Hepatocyte (in vitro differentiated cells): ENCODE measurements at regions not wholly inside any gene's neighbourhood (a gene's known extent, or its start where the extent isn't known, plus 50 kb on each side); places are given as distances from the start of the nearest gene placed in this dataset.

Experiments used
- DNase-seq: peaks from one replicate; pipeline ENCODE4 v3.0.0-alpha.2; 2016; ENCODE audit warnings: low spot score
- H2AFZ ChIP-seq: fragments of 200-600 bp; sonication (generic); 2 replicates; pipeline ENCODE4 v1.6.0; 2016; ENCODE audit warnings: antibody characterized with exemption, mild to moderate bottlenecking
- H3K27ac ChIP-seq: fragments of 200-600 bp; sonication (generic); 2 replicates; pipeline ENCODE4 v1.5.1; 2016; ENCODE audit warnings: mild to moderate bottlenecking
- H3K27me3 ChIP-seq: fragments of 200-600 bp; sonication (generic); 2 replicates; pipeline ENCODE4 v1.6.1; 2016
- H3K36me3 ChIP-seq: fragments of 200-600 bp; sonication (generic); replicated peaks from 2 replicates; pipeline ENCODE4 v1.5.1; 2016; ENCODE audit warnings: low read depth; ENCODE audit not compliant: insufficient read depth
- H3K4me1 ChIP-seq: fragments of 200-600 bp; sonication (generic); 2 replicates; pipeline ENCODE4 v1.5.1; 2016; ENCODE audit warnings: mild to moderate bottlenecking, moderate library complexity; ENCODE audit not compliant: insufficient read depth
- H3K4me2 ChIP-seq: fragments of 200-600 bp; sonication (generic); 2 replicates; pipeline ENCODE4 v1.6.0; 2016
- H3K4me3 ChIP-seq: fragments of 200-600 bp; sonication (generic); 2 replicates; pipeline ENCODE4 v1.5.1; 2016; ENCODE audit warnings: mild to moderate bottlenecking
- H3K79me2 ChIP-seq: fragments of 200-600 bp; sonication (generic); 2 replicates; pipeline ENCODE4 v1.6.0; 2017; ENCODE audit warnings: mild to moderate bottlenecking
- H3K9me2 ChIP-seq: fragments of 200-600 bp; sonication (generic); replicated peaks from 2 replicates; pipeline ENCODE4 v1.6.0; 2017; ENCODE audit warnings: mild to moderate bottlenecking; ENCODE audit not compliant: insufficient read depth
- H3K9me3 ChIP-seq: fragments of 200-600 bp; sonication (generic); 2 replicates; pipeline ENCODE4 v1.5.1; 2016; ENCODE audit warnings: low read depth, mild to moderate bottlenecking
- H4K20me1 ChIP-seq: fragments of 200-600 bp; sonication (generic); 2 replicates; pipeline ENCODE4 v1.6.0; 2016; ENCODE audit warnings: mild to moderate bottlenecking; ENCODE audit not compliant: insufficient read depth, poor library complexity, severe bottlenecking
- EZH2 ChIP-seq: fragments of 200-600 bp; sonication (generic); IDR thresholded peaks from 2 replicates; pipeline ENCODE4 v1.6.1; 2016; ENCODE audit warnings: antibody characterized with exemption, mild to moderate bottlenecking, borderline replicate concordance
- EZH2phosphoT487 ChIP-seq: fragments of 200-600 bp; sonication (generic); IDR thresholded peaks from one replicate; pipeline ENCODE4 v1.6.1; 2018; ENCODE audit warnings: antibody characterized with exemption, mild to moderate bottlenecking, low read depth, moderate library complexity; ENCODE audit not compliant: unreplicated experiment, severe bottlenecking
- WGBS: methylation state at CpG from one replicate; pipeline ENCODE4 v1.1.6; 2016; ENCODE audit warnings: low lambda C conversion rate; ENCODE audit errors: missing lambda C conversion rate; 5-methylcytosine and 5-hydroxymethylcytosine counted together
- TF ChIP-seq, protein P1 (sequence below): fragments of 200-600 bp; sonication (generic); IDR thresholded peaks from 2 replicates; pipeline ENCODE4 v1.5.1; 2016; ENCODE audit warnings: antibody characterized with exemption, mild to moderate bottlenecking; ENCODE audit not compliant: poor library complexity

GRCh38 chr6:156455847-156456246, 321.3 kb upstream of the ARID1B start:
- no peak overlapping the region for H2AFZ ChIP-seq
- TF ChIP-seq EZH2 = no peak
- TF ChIP-seq, protein P1, sequence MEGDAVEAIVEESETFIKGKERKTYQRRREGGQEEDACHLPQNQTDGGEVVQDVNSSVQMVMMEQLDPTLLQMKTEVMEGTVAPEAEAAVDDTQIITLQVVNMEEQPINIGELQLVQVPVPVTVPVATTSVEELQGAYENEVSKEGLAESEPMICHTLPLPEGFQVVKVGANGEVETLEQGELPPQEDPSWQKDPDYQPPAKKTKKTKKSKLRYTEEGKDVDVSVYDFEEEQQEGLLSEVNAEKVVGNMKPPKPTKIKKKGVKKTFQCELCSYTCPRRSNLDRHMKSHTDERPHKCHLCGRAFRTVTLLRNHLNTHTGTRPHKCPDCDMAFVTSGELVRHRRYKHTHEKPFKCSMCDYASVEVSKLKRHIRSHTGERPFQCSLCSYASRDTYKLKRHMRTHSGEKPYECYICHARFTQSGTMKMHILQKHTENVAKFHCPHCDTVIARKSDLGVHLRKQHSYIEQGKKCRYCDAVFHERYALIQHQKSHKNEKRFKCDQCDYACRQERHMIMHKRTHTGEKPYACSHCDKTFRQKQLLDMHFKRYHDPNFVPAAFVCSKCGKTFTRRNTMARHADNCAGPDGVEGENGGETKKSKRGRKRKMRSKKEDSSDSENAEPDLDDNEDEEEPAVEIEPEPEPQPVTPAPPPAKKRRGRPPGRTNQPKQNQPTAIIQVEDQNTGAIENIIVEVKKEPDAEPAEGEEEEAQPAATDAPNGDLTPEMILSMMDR = no peak
- no peak for TF ChIP-seq EZH2phosphoT487
- H3K4me2 ChIP-seq = no peak overlapping the region
- no peaks in the 10 kb centered on the region for H3K79me2 ChIP-seq
- H3K4me3 ChIP-seq = no peak overlapping the region
- H3K27ac ChIP-seq = no peak overlapping the region
- no peaks in the 10 kb centered on the region for H3K4me1 ChIP-seq
- H3K9me2 ChIP-seq = no peaks in the 10 kb centered on the region
- H3K36me3 ChIP-seq = no peaks in the 10 kb centered on the region
- H4K20me1 ChIP-seq = no peaks in the 10 kb centered on the region
- DNase-seq = no peak
- no peaks in the 10 kb centered on the region for H3K27me3 ChIP-seq
- no peaks in the 10 kb centered on the region for H3K9me3 ChIP-seq
- WGBS = 97% methylated on average over 3 of the region's 4 CpGs

GRCh38 chr6:156454867-156455266, 322.3 kb upstream of the ARID1B start:
- no peak overlapping the region for H3K4me2 ChIP-seq
- H2AFZ ChIP-seq = no peak overlapping the region
- no peaks in the 10 kb centered on the region for H4K20me1 ChIP-seq
- no peaks in the 10 kb centered on the region for H3K27me3 ChIP-seq
- no peak overlapping the region for H3K27ac ChIP-seq
- no peaks in the 10 kb centered on the region for H3K36me3 ChIP-seq
- TF ChIP-seq EZH2phosphoT487 (no peak), EZH2 (no peak)
- TF ChIP-seq, protein P1 = no peak
- no peaks in the 10 kb centered on the region for H3K79me2 ChIP-seq
- H3K4me1 ChIP-seq = no peaks in the 10 kb centered on the region
- no peak for DNase-seq
- H3K9me2 ChIP-seq = no peaks in the 10 kb centered on the region
- H3K9me3 ChIP-seq = no peaks in the 10 kb centered on the region
- H3K4me3 ChIP-seq = no peak overlapping the region
- 86% methylated on average over 8 of the region's 8 CpGs for WGBS

GRCh38 chr6:156451726-156452125, 325.5 kb upstream of the ARID1B start:
- 95% methylated on average over 5 of the region's 5 CpGs for WGBS
- DNase-seq = no peak
- H2AFZ ChIP-seq = no peak overlapping the region

More at GRCh38 chr6:156451726-156452125, 325.5 kb upstream of the ARID1B start:
- Histone ChIP-seq H3K27me3 (no peaks in the 10 kb centered on the region), H3K27ac (no peak overlapping the region), H3K9me2 (no peaks in the 10 kb centered on the region), H4K20me1 (no peaks in the 10 kb centered on the region), H3K79me2 (no peaks in the 10 kb centered on the region), H3K36me3 (no peaks in the 10 kb centered on the region), H3K4me2 (no peak overlapping the region), H3K4me1 (no peaks in the 10 kb centered on the region), H3K9me3 (no peaks in the 10 kb centered on the region), H3K4me3 (no peak overlapping the region)
- TF ChIP-seq, protein P1 = no peak
- no peak for TF ChIP-seq EZH2
- no peak for TF ChIP-seq EZH2phosphoT487
